ENCODE measurements at regions not wholly inside any gene's neighbourhood (a gene's known extent, or its start where the extent isn't known, plus 50 kb on each side); places are given as distances from the start of the nearest gene placed in this dataset.
"Not testable (repeated sequence)": the region's sequence is repeated elsewhere in the genome, so short reads cannot be mapped to it uniquely, and the experiment has no call there.

DNA sequence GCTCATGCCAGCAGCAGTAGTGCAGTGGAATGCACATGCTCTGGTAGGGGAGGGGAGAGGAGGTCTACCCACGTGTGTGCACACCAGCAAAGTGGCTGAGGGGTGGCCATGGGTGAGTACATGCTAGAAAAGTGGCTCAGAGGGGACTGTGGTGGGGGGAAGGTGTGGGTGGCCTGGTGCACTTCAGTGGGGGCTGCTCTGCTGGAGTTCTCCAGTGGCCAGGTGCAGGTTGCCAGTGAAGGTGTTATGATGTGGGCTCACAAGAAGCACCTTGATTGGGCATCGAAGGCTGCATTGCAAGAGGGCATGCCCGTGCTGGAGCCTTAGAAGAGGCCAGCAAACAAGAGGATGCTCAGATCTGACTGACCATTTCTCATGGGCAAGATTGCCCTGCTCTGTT lies 613.6 kb upstream of the PHF14 start:
- DNase-seq = no peak

DNA sequence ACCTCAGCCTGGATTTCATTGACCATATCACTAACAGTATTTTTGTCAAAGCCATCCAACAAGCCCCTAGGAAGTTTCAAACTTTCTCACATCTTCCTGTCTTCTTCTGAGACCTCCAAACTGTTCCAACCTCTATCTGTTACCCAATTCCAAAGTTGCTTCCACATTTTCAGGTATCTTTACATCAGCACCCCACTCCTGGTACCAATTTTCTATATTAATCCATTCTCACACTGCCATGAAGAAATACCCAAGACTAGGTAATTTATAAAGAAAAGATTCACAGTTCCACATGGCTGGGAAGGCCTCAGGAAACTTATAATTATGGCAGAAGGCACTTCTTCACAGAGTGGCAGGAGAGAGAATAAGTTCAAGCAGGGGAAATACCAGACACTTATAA lies 571.9 kb upstream of the PHF14 start:
- no peak for DNase-seq

DNA sequence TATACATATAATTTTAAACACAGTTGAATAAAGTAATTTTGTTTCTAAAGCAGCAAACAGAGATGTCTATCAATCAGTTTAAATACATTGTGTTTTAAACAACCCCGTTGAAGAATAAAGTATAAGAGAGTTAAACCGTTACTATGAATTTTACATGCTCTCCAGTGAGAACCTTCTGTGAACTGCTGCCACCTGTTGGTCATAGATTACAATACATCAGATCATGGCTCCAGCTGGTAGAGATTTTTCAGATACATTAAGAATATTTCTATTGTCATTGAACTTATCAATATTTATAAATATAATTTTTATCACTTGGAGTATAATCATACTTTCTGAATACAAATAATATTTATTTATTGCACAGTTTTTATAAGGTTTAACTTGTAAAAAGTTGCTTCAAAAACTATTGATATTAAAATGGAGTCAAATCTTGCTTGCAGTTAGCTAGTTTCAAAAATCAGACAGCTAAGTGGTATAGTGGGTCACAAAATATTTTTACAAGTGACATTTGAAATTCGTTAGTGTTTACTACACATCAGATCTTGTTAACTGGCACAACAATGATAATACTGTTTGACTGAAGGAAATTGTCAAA lies 561.2 kb upstream of the PHF14 start:
- DNase-seq = no peak

DNA sequence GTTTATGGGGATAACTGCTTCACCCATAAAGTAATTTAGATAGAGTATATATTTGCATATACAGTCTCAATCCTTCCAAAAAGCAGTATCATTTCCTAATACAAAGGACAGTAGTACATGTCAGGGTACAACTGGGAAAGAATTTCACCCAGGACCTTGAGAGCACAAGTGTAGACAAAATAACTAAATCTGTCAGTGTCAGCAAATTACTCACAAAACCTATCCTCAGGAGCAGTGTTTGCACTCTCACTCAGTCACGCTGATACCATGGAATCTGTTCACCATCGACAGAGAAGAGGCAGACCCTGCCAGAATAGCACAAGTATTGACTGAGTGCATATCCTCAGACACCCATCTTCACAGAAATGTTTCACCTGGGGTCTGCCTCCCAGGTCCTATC lies 554.7 kb upstream of the PHF14 start:
- DNase-seq = no peak

DNA sequence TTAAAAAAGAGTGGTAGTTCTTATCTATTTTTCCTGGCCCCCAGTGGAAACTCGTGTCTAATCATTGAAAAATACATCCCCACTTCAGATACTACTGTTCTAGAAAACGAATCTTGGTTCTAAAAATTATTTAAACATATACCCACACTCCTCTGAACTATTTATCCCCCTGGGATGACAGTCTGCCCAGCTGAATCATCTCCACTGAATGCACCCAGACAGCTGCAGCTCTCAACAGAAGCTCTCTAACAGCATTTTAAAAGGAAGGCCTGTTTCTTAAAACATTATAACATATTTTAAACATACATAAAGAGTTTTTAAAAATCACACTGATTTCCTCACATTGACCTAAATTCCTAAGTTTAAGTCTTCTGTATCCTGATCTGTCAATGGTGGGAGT lies 544.6 kb upstream of the PHF14 start:
- no peak for DNase-seq

DNA sequence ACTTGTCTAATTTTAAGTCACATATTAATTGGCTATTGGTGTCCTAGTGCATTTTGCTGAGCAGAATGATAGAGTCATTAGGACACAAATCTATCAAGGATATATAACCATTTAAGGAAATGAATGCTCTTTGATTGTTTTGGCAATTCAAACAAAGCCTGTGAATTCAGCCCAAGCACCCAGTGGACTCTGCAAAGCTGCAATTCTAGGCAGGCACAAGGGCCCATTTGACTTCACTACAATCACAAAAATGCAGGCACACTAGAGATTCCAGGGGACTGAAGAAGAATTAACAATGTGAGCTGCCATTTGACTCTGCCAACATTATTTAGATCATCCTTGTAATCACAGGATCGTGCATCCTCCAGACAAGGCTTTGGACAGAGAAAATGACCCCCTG lies 544.2 kb upstream of the PHF14 start:
- no peak for DNase-seq

DNA sequence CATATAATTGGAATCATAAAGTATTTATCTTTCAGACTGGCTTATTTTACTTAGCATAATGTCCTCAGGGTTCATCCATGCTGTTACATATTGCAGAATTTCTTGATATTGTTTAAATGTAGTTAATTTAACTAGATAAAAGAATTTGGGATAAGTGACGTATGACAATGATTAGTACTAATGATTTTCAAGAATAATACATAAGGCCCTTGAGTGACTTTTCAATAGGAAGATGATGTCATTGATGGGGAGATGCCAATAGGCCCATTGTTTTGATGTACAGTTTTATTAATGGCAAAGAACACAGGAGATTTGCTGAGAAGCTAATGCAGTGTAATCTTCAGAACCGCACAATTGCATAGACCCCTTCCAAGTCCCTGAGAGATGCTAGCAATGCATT lies 537.4 kb upstream of the PHF14 start:
- no peak for DNase-seq

DNA sequence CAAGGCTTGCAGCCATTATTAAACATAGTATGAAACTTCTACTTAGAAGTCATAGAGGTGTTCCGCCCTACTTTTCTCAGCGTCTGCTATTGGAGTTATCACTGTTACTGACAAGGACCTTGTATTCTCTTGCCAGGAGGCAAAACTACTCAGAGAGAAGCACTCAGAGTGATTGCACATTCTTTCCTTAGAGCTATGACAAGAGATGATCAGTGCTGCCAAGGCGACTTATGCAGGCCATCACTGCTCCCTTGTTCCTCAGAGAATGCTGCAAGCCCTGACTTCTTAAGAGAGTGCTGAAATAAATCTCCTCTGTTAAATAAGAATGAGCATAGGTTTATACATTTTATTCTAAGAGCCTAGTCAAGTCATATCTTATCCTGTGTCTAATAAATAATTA lies 534.6 kb upstream of the PHF14 start:
- no peak for DNase-seq

DNA sequence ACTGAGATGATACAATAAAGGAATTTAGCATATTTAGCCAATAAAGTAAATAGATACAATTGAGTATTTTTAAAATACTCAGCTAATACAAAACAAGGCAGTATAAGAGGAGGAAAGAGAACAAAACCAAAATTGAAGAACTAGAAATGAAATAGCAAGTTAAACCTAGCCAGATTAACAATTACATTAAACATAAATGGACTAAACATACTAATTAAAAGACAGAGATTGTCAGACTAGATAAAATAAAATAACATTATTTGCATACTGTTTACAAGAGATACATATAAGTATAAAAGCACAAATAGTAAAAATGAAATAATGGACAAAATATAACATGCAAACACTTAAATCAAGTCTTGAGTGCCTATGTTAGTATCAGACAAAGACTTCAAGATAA lies 517.7 kb upstream of the PHF14 start:
- no peak for DNase-seq

DNA sequence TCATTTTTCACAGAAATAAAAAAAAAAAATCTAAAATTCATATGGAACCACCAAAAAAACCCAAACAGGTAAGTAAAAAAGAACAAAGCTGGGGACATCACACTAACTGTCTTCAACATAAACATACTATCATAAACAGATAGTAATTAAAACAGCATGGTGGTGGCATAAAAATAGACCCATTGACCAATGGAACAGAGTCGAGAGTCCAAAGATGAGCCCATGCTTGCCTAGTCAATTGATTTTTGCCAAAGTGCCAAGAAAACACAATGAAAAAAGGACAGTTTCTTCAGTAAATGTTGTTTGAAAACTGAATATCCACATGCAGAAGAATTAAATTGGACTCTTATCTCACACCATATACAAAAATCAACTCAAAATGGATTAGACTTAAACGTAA lies 513.2 kb upstream of the PHF14 start:
- no peak for DNase-seq

DNA sequence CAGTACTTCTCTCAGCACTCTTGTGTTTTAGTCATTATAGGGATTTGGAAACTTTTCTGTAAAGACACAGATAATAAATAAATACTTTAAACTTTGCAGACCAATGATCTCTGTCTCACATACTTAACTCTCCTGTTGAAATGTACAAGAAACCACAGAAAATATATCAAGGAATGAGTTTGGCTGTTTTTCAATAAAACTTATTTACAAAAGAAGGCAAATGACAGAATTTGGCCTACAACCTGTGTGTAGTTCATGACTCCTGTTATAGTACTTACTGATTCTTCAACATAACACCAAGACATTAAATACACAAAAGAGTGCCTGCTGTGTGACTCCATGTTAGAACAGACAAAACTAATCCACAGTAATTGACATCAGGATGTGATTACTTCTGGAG lies 510.0 kb upstream of the PHF14 start:
- no peak for DNase-seq

DNA sequence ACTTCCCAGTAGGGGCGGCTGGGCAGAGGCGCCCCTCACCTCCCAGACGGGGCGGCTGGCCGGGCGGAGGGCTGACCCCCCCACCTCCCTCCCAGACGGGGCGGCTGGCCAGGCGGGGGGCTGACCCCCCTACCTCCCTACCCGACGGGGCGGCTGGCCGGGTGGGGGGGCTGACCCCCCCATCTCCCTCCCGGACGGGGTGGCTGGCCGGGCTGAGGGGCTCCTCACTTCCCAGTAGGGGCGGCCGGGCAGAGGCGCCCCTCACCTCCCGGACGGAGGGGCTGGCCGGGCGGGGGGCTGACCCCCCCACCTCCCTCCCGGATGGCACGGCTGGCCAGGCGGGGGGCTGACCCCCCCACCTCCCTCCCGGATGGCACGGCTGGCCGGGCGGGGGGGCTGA lies 508.1 kb upstream of the PHF14 start:
- not testable (repeated sequence) for DNase-seq

DNA sequence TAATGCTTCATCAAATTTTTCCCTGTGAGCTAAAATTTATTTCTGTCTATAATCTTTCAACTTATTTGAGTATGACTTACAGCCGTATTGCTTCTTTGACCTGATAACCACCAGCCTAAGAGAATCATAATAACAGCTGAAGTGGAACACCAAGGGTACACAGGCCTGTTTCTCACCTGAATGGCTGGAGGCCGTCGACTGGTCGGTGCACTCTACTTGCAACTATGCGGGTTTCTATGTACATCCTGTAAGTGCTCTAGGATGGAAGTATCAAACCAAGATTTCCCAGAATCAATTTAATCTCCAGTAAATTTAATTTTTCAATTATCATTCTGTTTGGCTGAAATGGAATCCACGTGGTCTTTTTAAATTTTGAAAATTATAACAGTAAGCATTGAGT lies 504.8 kb upstream of the PHF14 start:
- DNase-seq = no peak

DNA sequence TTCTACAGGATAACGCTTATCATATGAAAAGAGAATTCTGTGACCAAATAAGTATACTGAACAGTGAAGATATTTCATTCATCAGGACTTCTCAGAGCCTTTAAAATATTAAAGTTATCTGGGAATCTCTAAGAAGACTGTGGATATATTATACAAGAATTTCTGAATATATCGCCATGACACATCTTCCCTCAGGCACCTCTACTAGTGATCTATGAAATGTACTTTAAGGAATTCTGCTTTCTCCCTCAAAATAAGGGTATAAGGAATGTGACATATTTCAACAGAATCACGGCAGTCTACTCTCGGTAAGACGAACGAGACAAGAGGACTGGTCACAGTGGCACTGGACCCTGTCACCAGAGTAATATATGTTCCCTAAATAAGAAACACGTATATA lies 504.2 kb upstream of the PHF14 start:
- no peak for DNase-seq

DNA sequence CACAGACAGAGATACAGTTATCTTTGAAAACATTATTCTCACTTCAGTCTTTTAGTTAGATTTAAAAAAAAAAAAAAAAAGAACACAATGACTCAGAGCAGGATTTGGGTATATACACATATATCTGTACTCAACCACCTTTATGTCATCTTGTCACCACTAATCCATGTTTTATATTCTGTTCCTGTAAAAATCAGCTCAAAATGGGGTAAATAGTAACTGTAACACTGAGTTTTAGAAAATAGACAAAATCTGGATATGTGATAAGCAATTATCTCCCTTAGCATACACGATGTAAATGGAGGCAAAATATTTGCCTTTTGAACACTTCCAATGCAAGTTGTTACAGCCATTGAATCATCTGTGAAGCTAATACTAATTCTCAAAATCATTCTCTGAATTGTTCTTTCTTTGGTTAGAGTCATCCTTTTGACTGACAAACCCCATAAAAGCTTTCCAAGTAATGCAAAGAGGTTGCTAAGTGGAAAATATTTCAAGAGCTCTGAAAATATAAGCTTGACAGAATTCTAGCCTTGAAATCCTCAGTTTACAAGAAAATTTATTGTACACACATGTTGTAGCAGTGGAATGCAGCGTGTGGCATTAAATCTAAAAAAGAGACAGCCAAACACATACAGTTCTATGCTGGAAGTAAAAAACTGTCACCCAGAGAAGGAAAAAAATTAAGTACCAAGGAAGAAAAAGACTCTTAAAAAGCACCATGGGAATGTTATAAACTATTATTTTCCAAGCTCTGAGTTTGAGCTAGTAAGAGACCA lies 502.2 kb upstream of the PHF14 start:
- no peak for DNase-seq

DNA sequence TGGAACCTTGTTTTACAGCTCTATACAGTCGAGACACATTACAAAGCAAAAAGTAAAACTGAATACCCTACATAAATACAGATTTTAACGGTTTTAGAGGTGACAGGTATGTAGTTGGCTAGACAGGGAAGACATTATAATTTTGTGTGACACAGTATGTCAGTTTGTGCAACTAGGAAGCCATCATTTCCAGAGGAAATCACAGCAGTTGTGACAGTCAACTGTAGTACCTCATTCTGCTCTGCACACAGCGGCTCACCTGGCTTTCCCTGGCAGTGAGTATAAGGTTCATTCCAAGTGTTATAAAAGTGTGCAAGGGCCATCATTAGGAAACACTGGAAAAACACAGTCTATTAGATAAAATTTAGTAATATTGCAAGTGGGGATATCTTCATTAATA lies 501.6 kb upstream of the PHF14 start:
- no peak for DNase-seq

DNA sequence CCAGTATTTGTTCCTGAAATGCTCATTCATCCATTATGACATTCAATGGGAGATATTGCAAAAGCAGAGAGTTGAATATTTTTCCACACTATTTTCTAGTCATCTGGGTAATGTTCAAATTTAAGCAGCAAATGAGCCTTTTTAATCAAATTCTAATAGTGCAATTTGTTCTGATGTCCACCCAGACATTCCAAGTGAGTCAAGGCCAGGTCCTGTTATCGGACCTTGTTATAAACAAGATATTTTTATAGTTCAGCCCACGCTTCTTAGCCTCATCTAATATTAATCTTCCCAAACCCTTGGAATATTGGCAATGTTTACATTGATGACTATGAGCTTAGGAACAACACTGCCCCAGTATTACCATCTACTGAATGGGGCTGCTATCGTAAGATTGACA lies 500.1 kb upstream of the PHF14 start:
- DNase-seq = no peak

DNA sequence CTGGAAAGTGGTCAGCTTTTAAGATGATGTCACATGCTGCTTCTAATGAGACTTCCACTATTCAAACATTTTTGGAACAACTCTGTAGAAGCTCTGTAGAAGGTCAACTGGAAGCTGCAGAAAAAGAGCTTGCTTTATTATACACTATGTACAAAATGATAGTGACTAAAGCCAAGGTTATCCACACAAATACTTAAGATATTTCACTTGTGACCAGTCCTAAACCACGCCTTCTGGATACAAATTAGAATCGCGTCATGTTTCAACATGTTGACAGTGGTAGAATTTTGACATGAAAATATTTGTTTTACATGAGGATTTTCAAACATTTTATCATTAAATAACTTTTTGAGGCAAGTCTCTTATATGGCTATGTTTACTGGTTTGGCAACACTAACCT lies 499.6 kb upstream of the PHF14 start:
- no peak for DNase-seq

DNA sequence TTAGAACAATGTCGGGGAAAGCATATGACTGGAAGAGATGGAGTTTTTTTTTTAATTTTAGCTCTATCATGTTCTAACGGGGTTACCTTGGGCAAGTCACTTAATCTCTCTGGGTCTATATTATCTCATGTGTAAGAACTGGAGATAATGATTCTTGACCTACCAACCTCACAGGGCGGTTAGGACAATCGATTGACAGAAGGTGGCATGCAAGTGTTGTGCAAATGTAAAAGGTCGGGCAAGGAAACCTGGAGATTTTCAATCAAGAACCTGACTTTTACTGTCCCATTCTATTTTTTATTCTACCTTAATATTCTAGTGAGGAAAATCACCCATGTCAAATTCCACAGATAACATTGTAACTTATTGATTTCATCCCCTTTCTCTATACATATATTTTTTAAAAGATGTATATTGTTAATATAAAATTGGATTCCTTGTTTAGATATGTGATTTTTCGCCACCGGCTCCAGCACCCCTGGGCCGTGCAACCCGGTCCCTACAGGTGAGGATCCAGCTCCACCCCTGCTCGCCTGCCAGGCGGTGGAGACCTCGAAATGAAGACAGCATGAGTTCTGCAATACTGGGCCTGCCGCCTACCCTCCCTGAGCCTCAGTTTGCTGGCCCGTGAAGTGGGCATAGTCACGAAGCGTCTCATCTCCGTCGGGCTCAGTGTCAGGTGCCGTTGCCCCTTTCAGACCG lies 497.6 kb upstream of the PHF14 start:
- no peak for DNase-seq

DNA sequence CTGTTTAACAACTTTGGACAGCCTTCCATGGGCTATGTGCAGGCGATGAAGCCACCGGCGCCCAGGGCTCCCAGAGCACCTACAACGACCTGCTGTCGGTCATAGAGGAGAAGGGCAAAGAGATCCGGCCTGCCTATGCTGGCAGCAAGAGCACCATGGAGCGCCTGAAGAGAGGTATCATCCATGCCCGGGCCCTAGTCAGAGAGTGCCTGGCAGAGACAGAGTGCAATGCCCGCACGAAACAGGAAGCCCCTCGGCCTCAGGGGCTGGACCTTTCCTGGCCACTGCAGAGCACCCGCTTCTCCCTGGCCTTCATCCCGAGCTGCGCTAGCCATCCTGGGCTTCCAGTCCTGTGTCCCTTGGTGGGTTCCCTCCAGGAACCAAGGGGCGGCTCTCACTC lies 497.0 kb upstream of the PHF14 start:
- no peak for DNase-seq

DNA sequence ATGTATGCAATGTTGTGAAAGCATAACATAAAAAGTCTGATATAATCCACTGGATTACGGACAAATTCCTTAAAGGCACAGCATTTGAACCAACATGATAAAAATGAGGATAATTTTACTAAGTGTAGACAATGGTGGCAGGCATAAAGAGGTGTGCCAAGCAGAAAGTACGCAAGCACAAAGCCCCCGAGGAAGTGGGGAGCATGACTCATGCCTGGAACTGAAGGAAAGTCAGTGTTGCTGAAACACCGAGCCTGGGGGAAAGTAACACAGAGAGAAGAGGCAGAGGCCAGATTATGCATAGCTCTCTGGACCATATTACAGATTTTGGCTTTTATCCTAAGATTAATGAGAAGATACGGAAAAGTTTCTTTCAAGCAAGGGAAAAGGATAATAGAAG lies 490.0 kb upstream of the PHF14 start:
- DNase-seq = no peak

DNA sequence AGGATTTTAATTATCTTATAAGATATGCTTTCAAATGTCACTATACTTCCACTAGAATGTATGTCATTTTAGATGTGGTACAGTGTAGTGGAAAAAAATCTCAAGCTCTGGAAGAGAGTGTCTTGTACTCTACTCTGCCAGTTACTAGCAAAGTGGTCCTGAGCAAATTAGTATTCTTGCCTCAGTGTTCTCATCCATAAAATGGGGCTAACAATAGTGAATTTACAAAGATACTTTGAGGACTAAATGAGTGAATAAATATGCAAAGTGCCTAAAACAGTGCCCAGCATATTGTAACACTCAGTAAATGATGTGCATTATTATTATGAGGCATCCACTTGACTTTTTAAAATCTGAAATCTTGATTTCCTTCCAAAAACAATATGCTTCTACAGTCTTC lies 488.9 kb upstream of the PHF14 start:
- DNase-seq = no peak

DNA sequence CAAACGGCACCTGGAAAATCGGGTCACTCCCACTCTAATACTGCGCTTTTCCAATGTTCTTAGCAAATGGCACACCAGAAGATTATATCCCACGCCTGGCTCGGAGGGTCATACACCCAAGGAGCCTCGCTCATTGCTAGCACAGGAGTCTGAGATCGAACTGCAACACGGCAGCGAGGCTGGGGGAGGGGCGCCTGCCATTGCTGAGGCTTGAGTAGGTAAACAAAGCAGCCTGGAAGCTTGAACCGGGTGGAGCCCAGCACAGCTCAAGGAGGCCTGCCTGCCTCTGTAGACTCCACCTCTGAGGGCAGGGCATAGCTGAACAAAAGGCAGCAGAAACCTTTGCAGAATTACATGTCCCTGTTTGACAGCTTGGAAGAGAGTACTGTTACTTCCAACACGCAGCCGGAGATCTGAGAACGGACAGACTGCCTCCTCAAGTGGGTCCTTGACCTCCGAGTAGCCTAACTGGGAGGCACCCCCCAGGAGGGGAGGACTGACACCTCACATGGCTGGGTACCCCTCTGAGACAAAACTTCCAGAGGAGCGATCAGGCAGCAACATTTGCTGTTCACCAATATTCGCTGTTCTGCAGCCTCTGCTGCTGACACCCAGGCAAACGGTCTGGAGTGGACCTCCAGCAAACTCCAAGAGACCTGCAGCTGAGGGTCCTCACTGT lies 472.3 kb upstream of the PHF14 start:
- not testable (repeated sequence) for DNase-seq

DNA sequence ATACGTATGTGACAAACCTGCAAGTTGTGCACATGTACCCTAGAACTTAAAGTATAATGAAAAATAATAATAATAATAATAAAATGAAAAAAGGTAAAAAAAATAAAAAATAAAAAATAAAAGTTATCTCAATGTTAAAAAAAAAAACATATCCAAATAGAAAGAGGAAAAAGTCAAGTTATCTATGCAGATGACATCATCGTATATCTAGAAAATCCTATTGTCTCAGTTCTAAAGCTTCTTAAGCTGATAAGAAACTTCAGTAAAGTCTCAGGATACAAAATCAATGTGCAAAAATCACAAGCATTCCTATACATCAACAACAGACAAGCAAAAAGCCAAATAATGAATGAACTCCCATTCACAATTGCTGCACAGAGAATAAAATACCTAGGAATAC lies 466.6 kb upstream of the PHF14 start:
- no peak for DNase-seq
